Ishikawa (cell line): ENCODE measurements at regions not wholly inside any gene's neighbourhood (a gene's known extent, or its start where the extent isn't known, plus 50 kb on each side); places are given as distances from the start of the nearest gene placed in this dataset.

ENCODE experiments used
- RAD21 ChIP-seq: IDR thresholded peaks from 2 replicates; pipeline ENCODE4 v1.6.1; 2012; ENCODE audit warnings: low read depth
- TAF1 ChIP-seq: IDR thresholded peaks from 2 replicates; pipeline ENCODE4 v1.6.1; 2012; ENCODE audit warnings: low read depth, mild to moderate bottlenecking

- no peak for TF ChIP-seq RAD21
- TF ChIP-seq TAF1 = no peak
These were observed 84.6 kb upstream of the PFN2 start for GRCh38 chr3:150055332-150055731.
